Left lung (tissue), 4 donors: ENCODE measurements at regions not wholly inside any gene's neighbourhood (a gene's known extent, or its start where the extent isn't known, plus 50 kb on each side); places are given as distances from the start of the nearest gene placed in this dataset.

Experiments
- ATAC-seq: fragments of 200-7000 bp; cut with Tn5 transposase; one replicate; pipeline ENCODE4 v1.9.1; 2020; ENCODE audit warnings: moderate library complexity
- DNase-seq, 4 donors: peaks; one replicate each; pipeline ENCODE4 v3.0.0-alpha.2; 2013 to 2020
- H3K27ac ChIP-seq, 2 donors: fragments of 200-600 bp; sonication (generic) in 1 of 2; one replicate each; pipeline versions ENCODE4 v1.5.0 to v1.8.0; 2020 to 2021
- H3K27me3 ChIP-seq, 2 donors: fragments of 200-600 bp; sonication (generic) in 1 of 2; one replicate each; pipeline versions ENCODE4 v1.5.0 to v1.8.0; 2020 to 2021
- H3K36me3 ChIP-seq, 2 donors: fragments of 200-600 bp; sonication (generic) in 1 of 2; one replicate each; pipeline versions ENCODE4 v1.5.0 to v1.8.0; 2020 to 2021
- H3K4me1 ChIP-seq, 2 donors: fragments of 200-600 bp; one replicate each; pipeline ENCODE4 v1.8.0; 2021
- H3K4me3 ChIP-seq, 2 donors: fragments of 200-600 bp; sonication (generic) in 1 of 2; one replicate each; pipeline versions ENCODE4 v1.5.0 to v1.8.0; 2020 to 2021; ENCODE audit warnings: mild to moderate bottlenecking in 1 of 2
- H3K9me3 ChIP-seq, 2 donors: fragments of 200-600 bp; sonication (generic) in 1 of 2; one replicate each; pipeline versions ENCODE4 v1.5.0 to v1.8.0; 2020 to 2021
- CTCF ChIP-seq, 2 donors: fragments of 200-600 bp; sonication (generic) in 1 of 2; IDR thresholded peaks; one replicate each; pipeline versions ENCODE4 v1.5.0 to v1.8.0; 2021; ENCODE audit warnings: antibody characterized with exemption in 2 of 2
- intact Hi-C, 2 donors: fragments of 100-400 bp; cut with DNase I; formaldehyde crosslinking; loops; one replicate each; pipeline versions ENCODE4 v1.11.2 to v1.14.2; 2022
- donor health status: DM: no; HTN: yes; CAD: no.
- donor health status: DM: no; HTN: no; CAD: no.

GRCh38 chr15:96402403-96402802 lies 71.9 kb downstream of the NR2F2 start:
- H3K27me3 ChIP-seq = peaks cover 3 to 20% of the 10 kb centered on the region in 2 donors
- DNase-seq = no peak
- H3K27ac ChIP-seq = no peak overlapping the region
- H3K4me3 ChIP-seq = no peak overlapping the region
- H3K36me3 ChIP-seq = no peaks in the 10 kb centered on the region
- no peaks in the 10 kb centered on the region for H3K4me1 ChIP-seq
- intact Hi-C loops = no loop called here
- ATAC-seq = no peak
- TF ChIP-seq CTCF (IDR thresholded peaks at IDR 0.05) = no peak
- no peaks in the 10 kb centered on the region for H3K9me3 ChIP-seq

- no peak overlapping the region for H3K27ac ChIP-seq
- H3K4me1 ChIP-seq = no peaks in the 10 kb centered on the region
- intact Hi-C loops = no loop called here
- no peak overlapping the region for H3K4me3 ChIP-seq
- no peak for ATAC-seq
- TF ChIP-seq CTCF (IDR thresholded peaks at IDR 0.05) = no peak
- H3K27me3 ChIP-seq = peaks cover 9 to 27% of the 10 kb centered on the region in 2 donors
- no peak for DNase-seq
- H3K9me3 ChIP-seq = no peaks in the 10 kb centered on the region
- no peaks in the 10 kb centered on the region for H3K36me3 ChIP-seq
These were observed 72.6 kb downstream of the NR2F2 start for GRCh38 chr15:96403071-96403470.

GRCh38 chr15:96403932-96404331 lies 73.4 kb downstream of the NR2F2 start:
- ATAC-seq (no peak), DNase-seq (no peak)
- Histone ChIP-seq H3K4me1 (peaks cover 0 to 3% of the 10 kb centered on the region in 2 donors), H3K36me3 (no peaks in the 10 kb centered on the region), H3K27ac (no peak overlapping the region), H3K4me3 (no peak overlapping the region), H3K27me3 (peaks cover 18 to 35% of the 10 kb centered on the region in 2 donors), H3K9me3 (no peaks in the 10 kb centered on the region)
- intact Hi-C loops = no loop called here
- no peak for TF ChIP-seq CTCF (IDR thresholded peaks at IDR 0.05)

GRCh38 chr15:96404560-96404959 lies 74.1 kb downstream of the NR2F2 start:
- no peaks in the 10 kb centered on the region for H3K9me3 ChIP-seq
- H3K27ac ChIP-seq = no peak overlapping the region
- no peaks in the 10 kb centered on the region for H3K36me3 ChIP-seq
- H3K4me1 ChIP-seq = peaks cover 0 to 9% of the 10 kb centered on the region in 2 donors
- intact Hi-C loops = no loop called here
- no peak for DNase-seq
- peaks cover 24 to 42% of the 10 kb centered on the region in 2 donors for H3K27me3 ChIP-seq
- no peak for ATAC-seq
- TF ChIP-seq CTCF (IDR thresholded peaks at IDR 0.05) = no peak
- H3K4me3 ChIP-seq = no peak overlapping the region

GRCh38 chr15:96406291-96406690 lies 75.8 kb downstream of the NR2F2 start:
- intact Hi-C loops = no loop called here
- Histone ChIP-seq H3K9me3 (no peaks in the 10 kb centered on the region), H3K4me3 (no peak overlapping the region), H3K27ac (no peak overlapping the region), H3K4me1 (peaks cover 0 to 14% of the 10 kb centered on the region in 2 donors), H3K27me3 (peaks cover 42 to 59% of the 10 kb centered on the region in 2 donors), H3K36me3 (no peaks in the 10 kb centered on the region)
- TF ChIP-seq CTCF (IDR thresholded peaks at IDR 0.05) = no peak
- ATAC-seq (no peak), DNase-seq (no peak)
